GM19099 (cell line): ENCODE measurements at regions not wholly inside any gene's neighbourhood (a gene's known extent, or its start where the extent isn't known, plus 50 kb on each side); places are given as distances from the start of the nearest gene placed in this dataset.

Experiments
- POLR2A ChIP-seq: IDR thresholded peaks from 3 replicates; pipeline ENCODE4 v1.6.1; 2011; ENCODE audit warnings: low read depth; ENCODE audit not compliant: insufficient read length; ENCODE audit errors: extremely low read depth

GRCh38 chr6:15171026-15171425 is 74.8 kb upstream of the JARID2 start:
- TF ChIP-seq POLR2A, result no peak

DNA sequence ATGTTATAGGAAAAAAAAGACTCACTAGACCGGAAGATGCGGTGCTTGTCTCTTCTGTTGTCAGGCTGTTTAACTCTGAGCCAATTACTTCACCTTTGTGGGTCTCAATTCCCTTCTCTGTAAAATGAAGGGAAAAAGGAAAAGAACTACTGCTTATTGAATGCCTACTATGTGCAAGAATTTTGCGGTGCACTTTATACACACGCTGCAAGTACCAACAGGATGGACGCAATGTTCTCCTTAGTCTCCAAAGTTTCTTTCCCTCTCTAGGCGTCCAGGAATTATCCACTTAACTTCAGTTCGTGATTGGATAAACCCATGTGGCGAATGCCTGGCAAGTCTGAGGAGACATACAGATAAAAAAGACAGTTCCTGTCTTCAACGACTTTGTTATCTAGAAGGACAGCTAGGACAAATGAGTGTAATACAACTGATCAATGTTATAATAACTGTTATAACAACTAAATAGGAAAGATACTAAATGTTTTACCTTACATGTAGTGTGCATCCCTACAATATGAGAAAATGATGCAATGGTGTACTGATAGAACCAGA is 69.0 kb upstream of the JARID2 start:
- TF ChIP-seq POLR2A, result no peak

DNA sequence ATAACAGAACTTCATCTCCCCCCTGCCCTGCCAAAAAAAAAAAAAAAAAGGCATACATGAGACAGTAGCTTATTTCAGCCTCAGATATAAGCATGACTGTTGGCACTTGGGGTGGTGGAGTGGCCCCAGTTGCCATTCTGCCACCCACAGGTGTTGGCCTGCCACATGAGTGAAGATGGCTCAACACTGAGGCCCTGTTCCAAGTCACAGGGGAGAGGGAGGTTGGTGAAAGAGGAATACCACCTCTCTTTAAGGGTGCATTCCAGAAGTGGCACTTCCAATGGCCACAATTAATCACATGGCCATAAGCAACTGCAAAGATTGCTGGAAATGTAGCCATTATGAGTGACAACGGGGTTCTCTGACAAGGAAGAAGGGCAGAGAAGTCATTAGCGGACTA is 61.9 kb upstream of the JARID2 start:
- TF ChIP-seq POLR2A, result no peak

GRCh38 chr6:15184441-15184861 is 61.4 kb upstream of the JARID2 start:
- TF ChIP-seq POLR2A, result no peak

GRCh38 chr6:15194453-15194852 is 51.4 kb upstream of the JARID2 start:
- TF ChIP-seq POLR2A, result no peak
